IMR-90 (cell line): ENCODE measurements at regions not wholly inside any gene's neighbourhood (a gene's known extent, or its start where the extent isn't known, plus 50 kb on each side); places are given as distances from the start of the nearest gene placed in this dataset.

ENCODE experiments used
- ATAC-seq: fragments of 200-7000 bp; cut with Tn5 transposase; 2 replicates; pipeline ENCODE4 v1.9.1; 2020; ENCODE audit warnings: low read depth, mild to moderate bottlenecking, moderate library complexity
- BruUV-seq: library from RNA; stranded (reverse); fragments of 400-500 nt; replicated peaks from 2 replicates; lab custom pipeline; 2021; lab: Mats Ljungman, UMichigan
- CTCF ChIA-PET: fragments of 300-600 bp; formaldehyde crosslinking; extraction: SDS; loops from one replicate; lab custom pipeline; 2021; ENCODE audit warnings: antibody characterized with exemption; lab: Yijun Ruan, JAX
- POLR2A ChIA-PET: fragments of 300-600 bp; sonication (Branson Sonifier 250); formaldehyde crosslinking; loops from one replicate; lab custom pipeline; 2022; ENCODE audit warnings: antibody characterized with exemption; ENCODE audit not compliant: unreplicated experiment; lab: Charles Lee
- DNase-seq: peaks from one replicate; pipeline ENCODE4 v3.0.0; 2013
- H2AFZ ChIP-seq: replicated peaks from 2 replicates; pipeline ENCODE3; 2013; ENCODE audit warnings: low read length, mild to moderate bottlenecking; ENCODE audit not compliant: poor library complexity
- H2AK5ac ChIP-seq: 2 replicates; pipeline ENCODE4 v1.6.1; 2013; ENCODE audit warnings: low read depth, low read length, inconsistent platforms
- H2AK9ac ChIP-seq: replicated peaks from 2 replicates; pipeline ENCODE3; 2013; ENCODE audit warnings: mild to moderate bottlenecking, low read depth, low read length, moderate library complexity; ENCODE audit not compliant: poor library complexity
- H2BK120ac ChIP-seq: 2 replicates; pipeline ENCODE4 v1.6.1; 2013; ENCODE audit warnings: low read depth, low read length, inconsistent platforms
- H2BK15ac ChIP-seq: 3 replicates; pipeline ENCODE4 v1.6.1; 2013; ENCODE audit warnings: low read depth, low read length, inconsistent platforms
- H2BK20ac ChIP-seq: 2 replicates; pipeline ENCODE4 v1.6.1; 2013; ENCODE audit warnings: low read depth, mild to moderate bottlenecking, inconsistent platforms, low read length, moderate library complexity
- H2BK5ac ChIP-seq: 2 replicates; pipeline ENCODE4 v1.6.1; 2013; ENCODE audit warnings: mild to moderate bottlenecking, low read depth, low read length, inconsistent platforms; ENCODE audit not compliant: poor library complexity, severe bottlenecking
- H3K14ac ChIP-seq: replicated peaks from 2 replicates; pipeline ENCODE4 v1.6.1; 2013; ENCODE audit warnings: low read depth, low read length, inconsistent platforms
- H3K18ac ChIP-seq: 2 replicates; pipeline ENCODE4 v1.6.1; 2013; ENCODE audit warnings: low read depth, low read length, control low read depth
- H3K23ac ChIP-seq: 2 replicates; pipeline ENCODE4 v1.6.1; 2013; ENCODE audit warnings: low read depth, low read length, inconsistent platforms
- H3K27ac ChIP-seq: 2 replicates; pipeline ENCODE4 v1.5.1; 2013; ENCODE audit warnings: mild to moderate bottlenecking, control low read depth, low read length; ENCODE audit not compliant: insufficient read depth
- H3K27me3 ChIP-seq: 2 replicates; pipeline ENCODE4 v1.6.1; 2013; ENCODE audit warnings: low read length; ENCODE audit not compliant: control insufficient read depth, insufficient read depth
- H3K36me3 ChIP-seq: 2 replicates; pipeline ENCODE4 v1.6.1; 2013; ENCODE audit warnings: low read length, mixed read lengths; ENCODE audit not compliant: control insufficient read depth, insufficient read depth
- H3K4ac ChIP-seq: 2 replicates; pipeline ENCODE4 v1.6.1; 2013; ENCODE audit warnings: low read depth, low read length, inconsistent platforms
- H3K4me1 ChIP-seq: 2 replicates; pipeline ENCODE4 v1.6.1; 2013; ENCODE audit warnings: low read length, mixed read lengths; ENCODE audit not compliant: control insufficient read depth, insufficient read depth
- H3K4me2 ChIP-seq: 2 replicates; pipeline ENCODE4 v1.6.1; 2013; ENCODE audit warnings: low read depth, mild to moderate bottlenecking, control low read depth, low read length, moderate library complexity
- H3K4me3 ChIP-seq: 2 replicates; pipeline ENCODE4 v1.5.1; 2013; ENCODE audit warnings: low read depth, mild to moderate bottlenecking, control low read depth, low read length, moderate library complexity; ENCODE audit not compliant: insufficient read depth
- H3K56ac ChIP-seq: 2 replicates; pipeline ENCODE4 v1.6.1; 2013; ENCODE audit warnings: low read length, inconsistent platforms; ENCODE audit not compliant: insufficient read depth; ENCODE audit errors: extremely low read depth
- H3K79me1 ChIP-seq, 2 experiments: 2 replicates each; pipeline ENCODE4 v1.6.1; 2013; ENCODE audit warnings: low read length in 2 of 2, inconsistent platforms in 1 of 2, low read depth in 1 of 2
- H3K9ac ChIP-seq: 2 replicates; pipeline ENCODE4 v1.6.1; 2013; ENCODE audit warnings: low read depth, low read length, control low read depth
- H3K9me1 ChIP-seq: 2 replicates; pipeline ENCODE4 v1.6.1; 2013; ENCODE audit warnings: low read length, inconsistent platforms; ENCODE audit not compliant: insufficient read depth
- H3K9me3 ChIP-seq: 2 replicates; pipeline ENCODE4 v1.6.1; 2013; ENCODE audit warnings: low read length; ENCODE audit not compliant: control insufficient read depth, insufficient read depth
- H4K20me1 ChIP-seq: 2 replicates; pipeline ENCODE4 v1.6.1; 2013; ENCODE audit warnings: low read length, inconsistent platforms; ENCODE audit not compliant: insufficient read depth
- H4K5ac ChIP-seq: 2 replicates; pipeline ENCODE4 v1.6.1; 2013; ENCODE audit warnings: mild to moderate bottlenecking, low read depth, low read length, control low read depth
- H4K8ac ChIP-seq, 2 experiments: 2 replicates each; pipeline ENCODE4 v1.6.1; 2013; ENCODE audit warnings: low read depth in 2 of 2, low read length in 2 of 2, control low read depth in 1 of 2, inconsistent platforms in 1 of 2
- H4K91ac ChIP-seq: 2 replicates; pipeline ENCODE4 v1.6.1; 2013; ENCODE audit warnings: low read depth, low read length, inconsistent platforms; ENCODE audit not compliant: insufficient read depth
- BHLHE40 ChIP-seq: fragments of 150-350 bp; IDR thresholded peaks from 2 replicates; pipeline ENCODE4 v1.6.1; 2016; ENCODE audit warnings: mild to moderate bottlenecking, low read depth, low read length
- CEBPB ChIP-seq: IDR thresholded peaks from 2 replicates; pipeline ENCODE4 v1.6.1; 2012; ENCODE audit warnings: low read depth, low read length, improper control_type of control experiment
- CHD1 ChIP-seq: IDR thresholded peaks from 2 replicates; pipeline ENCODE4 v1.6.1; 2012; ENCODE audit warnings: low read depth, low read length, improper control_type of control experiment
- ELK1 ChIP-seq: fragments of 150-350 bp; IDR thresholded peaks from 2 replicates; pipeline ENCODE4 v1.6.1; 2016; ENCODE audit warnings: low read depth, mild to moderate bottlenecking, low read length, moderate library complexity, borderline replicate concordance
- FOS ChIP-seq: fragments of 150-350 bp; IDR thresholded peaks from 2 replicates; pipeline ENCODE4 v1.6.1; 2016; ENCODE audit warnings: low read depth, low read length
- MAFK ChIP-seq: IDR thresholded peaks from 2 replicates; pipeline ENCODE4 v1.6.1; 2012; ENCODE audit warnings: low read depth, low read length, improper control_type of control experiment
- MAZ ChIP-seq: IDR thresholded peaks from 2 replicates; pipeline ENCODE4 v1.6.1; 2012; ENCODE audit warnings: low read depth, mild to moderate bottlenecking, low read length, improper control_type of control experiment, moderate library complexity, borderline replicate concordance
- MXI1 ChIP-seq: IDR thresholded peaks from 2 replicates; pipeline ENCODE4 v1.6.1; 2012; ENCODE audit warnings: low read depth, mild to moderate bottlenecking, low read length, moderate library complexity, borderline replicate concordance
- NFE2L2 ChIP-seq: fragments of 150-350 bp; IDR thresholded peaks from 2 replicates; pipeline ENCODE4 v1.6.1; 2016; ENCODE audit warnings: low read depth, mild to moderate bottlenecking, low read length
- POLR2A ChIP-seq: IDR thresholded peaks from 2 replicates; pipeline ENCODE4 v1.6.1; 2012; ENCODE audit warnings: mild to moderate bottlenecking, low read depth, low read length
- RAD21 ChIP-seq: IDR thresholded peaks from 2 replicates; pipeline ENCODE4 v1.6.1; 2012; ENCODE audit warnings: low read length, improper control_type of control experiment
- RCOR1 ChIP-seq: IDR thresholded peaks from 2 replicates; pipeline ENCODE4 v1.6.1; 2012; ENCODE audit warnings: mild to moderate bottlenecking, low read length, improper control_type of control experiment; ENCODE audit not compliant: insufficient replicate concordance
- RFX5 ChIP-seq: IDR thresholded peaks from 2 replicates; pipeline ENCODE4 v1.8.0; 2012; ENCODE audit warnings: low read depth, mild to moderate bottlenecking, low read length, moderate library complexity
- SMC3 ChIP-seq: fragments of 150-350 bp; IDR thresholded peaks from 2 replicates; pipeline ENCODE4 v1.6.1; 2016; ENCODE audit warnings: low read depth, mild to moderate bottlenecking, antibody characterized with exemption, low read length, moderate library complexity
- USF2 ChIP-seq: fragments of 150-350 bp; IDR thresholded peaks from 2 replicates; pipeline ENCODE4 v1.6.1; 2017; ENCODE audit warnings: mild to moderate bottlenecking, antibody characterized with exemption, low read length, low read depth
- WGBS, 2 experiments: methylation state at CpG; one replicate each; pipeline versions ENCODE4 v1.1.5 to v1.1.7; 2013; ENCODE audit warnings: missing lambda C conversion rate in 2 of 2; ENCODE audit not compliant: insufficient read length in 1 of 2; ENCODE audit errors: extremely low coverage in 2 of 2; 5-methylcytosine and 5-hydroxymethylcytosine counted together
- dilution Hi-C: fragments of 300-500 bp; cut with HindIII; formaldehyde crosslinking; loops from one replicate; pipeline ENCODE4 v1.14.3; 2018; ENCODE audit warnings: low sequenced_read_pairs; ENCODE audit not compliant: unreplicated experiment
- in situ Hi-C: fragments of 300-500 bp; cut with MboI; formaldehyde crosslinking; loops from 3 replicates; pipeline ENCODE4 v1.14.3; 2019; ENCODE audit warnings: low sequenced_read_pairs, inconsistent platforms, mixed read lengths
- intact Hi-C: fragments of 100-400 bp; cut with micrococcal nuclease; formaldehyde crosslinking; loops from 2 replicates; pipeline ENCODE4 v1.10.0; 2022
- TF ChIP-seq, protein P1 (sequence below): conservative IDR thresholded peaks from 2 replicates; pipeline ENCODE4 v1.5.1; 2012; ENCODE audit warnings: mild to moderate bottlenecking, low read depth, low read length, improper control_type of control experiment

DNA sequence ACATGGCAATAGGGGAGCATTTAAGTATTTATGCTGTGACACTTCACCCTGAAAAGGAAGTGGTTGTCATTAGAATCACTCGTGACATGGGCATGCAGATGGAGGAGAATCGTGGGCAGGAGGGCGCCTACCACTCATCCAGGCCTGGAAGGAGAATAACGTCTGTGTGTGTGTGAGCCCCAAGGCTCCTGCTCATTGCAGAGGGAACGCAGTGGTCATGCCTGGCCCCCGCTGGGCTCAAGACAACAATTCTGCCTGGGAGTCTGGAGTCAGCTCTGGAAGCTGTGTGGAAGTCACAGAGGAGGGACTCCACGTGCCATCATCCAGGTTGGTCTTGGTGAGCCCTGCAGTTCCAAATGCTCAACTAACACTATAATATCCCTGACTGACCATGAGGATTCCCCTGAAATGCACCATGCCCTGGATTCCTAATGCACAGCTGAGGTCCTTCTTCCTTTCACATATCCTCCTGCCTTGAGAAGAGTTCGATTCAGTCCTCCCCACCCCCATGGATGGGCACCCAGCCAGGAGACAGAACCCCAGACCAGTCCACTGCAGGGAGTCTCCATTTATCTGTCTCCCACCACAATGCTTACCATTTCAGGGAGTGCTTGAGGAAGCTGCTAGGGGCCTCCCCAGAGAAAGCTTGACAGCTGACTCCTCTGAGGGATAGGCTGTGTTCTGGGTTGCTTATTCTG, 446.9 kb upstream of the B3GAT1 start:
- H4K5ac ChIP-seq: no peak overlapping the region
- H3K36me3 ChIP-seq: no peaks in the 10 kb centered on the region
- H3K9me3 ChIP-seq: peaks cover 24% of the 10 kb centered on the region
- H2AFZ ChIP-seq: no peak overlapping the region
- H4K8ac ChIP-seq: no peak overlapping the region
- H2BK120ac ChIP-seq: no peak overlapping the region
- 20% methylated on average over 1 of the region's 8 CpGs; no CpG with 5 or more reads in 1 of the 2 experiments for WGBS, 2 experiments
- no peak overlapping the region for H2BK5ac ChIP-seq
- no peaks in the 10 kb centered on the region for H4K20me1 ChIP-seq
- in situ Hi-C loops: no loop called here
- no peak overlapping the region for H3K4me3 ChIP-seq
- H3K27ac ChIP-seq: no peak overlapping the region
- CTCF ChIA-PET: no interaction called here
- H3K9ac ChIP-seq: no peak overlapping the region
- H3K79me1 ChIP-seq: no peaks in the 10 kb centered on the region
- H3K9me1 ChIP-seq: no peaks in the 10 kb centered on the region
- H3K18ac ChIP-seq: no peak overlapping the region
- H3K14ac ChIP-seq: no peak overlapping the region
- TF ChIP-seq MXI1 (no peak), CEBPB (no peak), RCOR1 (no peak), RAD21 (no peak), SMC3 (no peak), MAFK (no peak), ELK1 (no peak), CHD1 (no peak), POLR2A (no peak), BHLHE40 (no peak), USF2 (no peak), MAZ (no peak), NFE2L2 (no peak), FOS (no peak), RFX5 (no peak)
- TF ChIP-seq, protein P1, sequence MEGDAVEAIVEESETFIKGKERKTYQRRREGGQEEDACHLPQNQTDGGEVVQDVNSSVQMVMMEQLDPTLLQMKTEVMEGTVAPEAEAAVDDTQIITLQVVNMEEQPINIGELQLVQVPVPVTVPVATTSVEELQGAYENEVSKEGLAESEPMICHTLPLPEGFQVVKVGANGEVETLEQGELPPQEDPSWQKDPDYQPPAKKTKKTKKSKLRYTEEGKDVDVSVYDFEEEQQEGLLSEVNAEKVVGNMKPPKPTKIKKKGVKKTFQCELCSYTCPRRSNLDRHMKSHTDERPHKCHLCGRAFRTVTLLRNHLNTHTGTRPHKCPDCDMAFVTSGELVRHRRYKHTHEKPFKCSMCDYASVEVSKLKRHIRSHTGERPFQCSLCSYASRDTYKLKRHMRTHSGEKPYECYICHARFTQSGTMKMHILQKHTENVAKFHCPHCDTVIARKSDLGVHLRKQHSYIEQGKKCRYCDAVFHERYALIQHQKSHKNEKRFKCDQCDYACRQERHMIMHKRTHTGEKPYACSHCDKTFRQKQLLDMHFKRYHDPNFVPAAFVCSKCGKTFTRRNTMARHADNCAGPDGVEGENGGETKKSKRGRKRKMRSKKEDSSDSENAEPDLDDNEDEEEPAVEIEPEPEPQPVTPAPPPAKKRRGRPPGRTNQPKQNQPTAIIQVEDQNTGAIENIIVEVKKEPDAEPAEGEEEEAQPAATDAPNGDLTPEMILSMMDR: no peak
- intact Hi-C loops: no loop called here
- no peak overlapping the region for H2BK15ac ChIP-seq
- ATAC-seq (no peak), DNase-seq (no peak)
- POLR2A ChIA-PET: no interaction called here
- H2AK5ac ChIP-seq: no peak overlapping the region
- BruUV-seq: no TSS peak
- H3K23ac ChIP-seq: no peak overlapping the region
- no peak overlapping the region for H2AK9ac ChIP-seq
- H4K91ac ChIP-seq: no peak overlapping the region
- H2BK20ac ChIP-seq: no peak overlapping the region
- H3K4me2 ChIP-seq: no peak overlapping the region
- H3K4me1 ChIP-seq: no peaks in the 10 kb centered on the region
- no peak overlapping the region for H3K4ac ChIP-seq
- H3K27me3 ChIP-seq: no peaks in the 10 kb centered on the region
- no peak overlapping the region for H3K56ac ChIP-seq
- dilution Hi-C loops: no loop called here
